GM12878 (cell line): ENCODE measurements at regions not wholly inside any gene's neighbourhood (a gene's known extent, or its start where the extent isn't known, plus 50 kb on each side); places are given as distances from the start of the nearest gene placed in this dataset.

Source experiments
- ATAC-seq: fragments of 200-7000 bp; cut with Tn5 transposase; 3 replicates; pipeline ENCODE4 v1.9.1; 2020; ENCODE audit warnings: mild to moderate bottlenecking, moderate library complexity
- BruUV-seq: library from RNA; stranded (reverse); fragments of 400-500 nt; replicated peaks from 2 replicates; lab custom pipeline; 2021; lab: Mats Ljungman, UMichigan
- CTCF ChIA-PET: fragments of 300-600 bp; sonication (Branson Sonifier 250); formaldehyde crosslinking; extraction: SDS; loops from one replicate; lab custom pipeline; 2021; ENCODE audit warnings: inconsistent platforms; lab: Yijun Ruan, JAX
- POLR2A ChIA-PET: fragments of 350-600 bp; formaldehyde crosslinking; extraction: SDS; loops from one replicate; lab custom pipeline; 2021; ENCODE audit warnings: inconsistent platforms; lab: Charles Lee
- RAD21 ChIA-PET: fragments of 300-600 bp; sonication (Branson Sonifier 250); formaldehyde crosslinking; loops from one replicate; lab custom pipeline; 2023; ENCODE audit warnings: antibody characterized with exemption; ENCODE audit not compliant: unreplicated experiment; lab: Charles Lee
- SMC1A ChIA-PET: fragments of 300-600 bp; sonication (Branson Sonifier 250); formaldehyde crosslinking; loops from one replicate; lab custom pipeline; 2023; ENCODE audit not compliant: unreplicated experiment, uncharacterized antibody; lab: Charles Lee
- DNase-seq: peaks from one replicate; pipeline ENCODE4 v3.0.0-alpha.2; 2011; ENCODE audit warnings: low read depth, low spot score
- FAIRE-seq: peaks from 3 replicates; lab custom pipeline; 2011; peaks lifted over from hg19 to GRCh38; lab: Jason Lieb, UNC
- H2AFZ ChIP-seq: 2 replicates; pipeline ENCODE4 v1.6.0; 2011; ENCODE audit warnings: low read depth, low read length, control low read depth; ENCODE audit not compliant: control insufficient read depth
- H3K27ac ChIP-seq: 2 replicates; pipeline ENCODE4 v1.5.1; 2011; ENCODE audit warnings: control low read depth; ENCODE audit not compliant: control insufficient read depth, insufficient read depth
- H3K27me3 ChIP-seq, 2 experiments: replicated peaks in 1 of 2; 2 replicates each; pipeline versions ENCODE4 v1.6.0 to v1.6.1; 2011; ENCODE audit warnings: low read length in 1 of 2; ENCODE audit not compliant: control insufficient read depth in 2 of 2, insufficient read depth in 2 of 2
- H3K36me3 ChIP-seq, 2 experiments: 2 replicates each; pipeline ENCODE4 v1.5.1; 2011; ENCODE audit warnings: low read length in 1 of 2; ENCODE audit not compliant: control insufficient read depth in 2 of 2, insufficient read depth in 2 of 2
- H3K4me1 ChIP-seq: 2 replicates; pipeline ENCODE4 v1.6.1; 2011; ENCODE audit warnings: mild to moderate bottlenecking, low read length, moderate library complexity, mixed read lengths; ENCODE audit not compliant: control insufficient read depth, insufficient read depth
- H3K4me2 ChIP-seq: 2 replicates; pipeline ENCODE4 v1.6.0; 2011; ENCODE audit warnings: control low read depth; ENCODE audit not compliant: control insufficient read depth, insufficient read depth
- H3K4me3 ChIP-seq: fragments of 200-600 bp; sonication (generic); 2 replicates; pipeline ENCODE4 v1.5.1; 2016
- H3K79me2 ChIP-seq: 2 replicates; pipeline ENCODE4 v1.6.0; 2011; ENCODE audit warnings: low read length; ENCODE audit not compliant: control insufficient read depth, insufficient read depth
- H3K9ac ChIP-seq: 2 replicates; pipeline ENCODE4 v1.8.0; 2011; ENCODE audit warnings: low read length, control low read depth, mixed read lengths; ENCODE audit not compliant: control insufficient read depth, insufficient read depth
- H3K9me3 ChIP-seq: replicated peaks from 3 replicates; pipeline ENCODE4 v1.5.1; 2011; ENCODE audit warnings: mild to moderate bottlenecking, low read length; ENCODE audit not compliant: control insufficient read depth, insufficient read depth
- H4K20me1 ChIP-seq: 2 replicates; pipeline ENCODE4 v1.6.0; 2011; ENCODE audit not compliant: control insufficient read depth, insufficient read depth
- GATAD2B ChIP-seq: fragments of 450-650 bp; conservative IDR thresholded peaks from 2 replicates; pipeline ENCODE4 v1.6.1; 2017; ENCODE audit warnings: low read depth, mild to moderate bottlenecking, moderate library complexity
- HCFC1 ChIP-seq: fragments of 150-350 bp; IDR thresholded peaks from 2 replicates; pipeline ENCODE4 v1.6.1; 2014; ENCODE audit warnings: low read length
- KAT2A ChIP-seq: conservative IDR thresholded peaks from 2 replicates; pipeline ENCODE4 v1.6.1; 2011; ENCODE audit warnings: low read depth, low read length; ENCODE audit not compliant: control insufficient read depth
- MTA3 ChIP-seq: IDR thresholded peaks from 2 replicates; pipeline ENCODE4 v1.6.1; 2012; ENCODE audit warnings: low read length, inconsistent platforms, borderline replicate concordance
- NKRF ChIP-seq: fragments of 450-650 bp; conservative IDR thresholded peaks from 2 replicates; pipeline ENCODE4 v1.6.1; 2017; ENCODE audit warnings: mild to moderate bottlenecking, moderate library complexity
- SIX5 ChIP-seq: IDR thresholded peaks from 2 replicates; pipeline ENCODE4 v1.6.1; 2011; ENCODE audit warnings: mild to moderate bottlenecking, low read depth, low read length, moderate library complexity; ENCODE audit not compliant: severe bottlenecking
- SMARCA5 ChIP-seq: fragments of 450-650 bp; IDR thresholded peaks from 2 replicates; pipeline ENCODE4 v1.6.1; 2017; ENCODE audit warnings: mild to moderate bottlenecking
- TCF12 ChIP-seq: IDR thresholded peaks from 2 replicates; pipeline ENCODE4 v1.6.1; 2011; ENCODE audit warnings: low read depth, mild to moderate bottlenecking, low read length
- ZBTB33 ChIP-seq: fragments of 450-650 bp; IDR thresholded peaks from 2 replicates; pipeline ENCODE4 v1.6.1; 2017; ENCODE audit warnings: mild to moderate bottlenecking
- ZNF274 ChIP-seq: IDR thresholded peaks from one replicate; pipeline ENCODE4 v1.8.0; 2011; ENCODE audit not compliant: insufficient read length, insufficient read depth
- ZNF622 ChIP-seq: fragments of 450-650 bp; IDR thresholded peaks from 2 replicates; pipeline ENCODE4 v1.6.1; 2017; ENCODE audit warnings: mild to moderate bottlenecking, inconsistent platforms
- ZSCAN29 ChIP-seq: fragments of 450-650 bp; IDR thresholded peaks from 2 replicates; pipeline ENCODE4 v1.6.1; 2017; ENCODE audit warnings: mild to moderate bottlenecking, moderate library complexity
- WGBS: methylation state at CpG from one replicate; pipeline ENCODE4 v1.1.6; 2016; ENCODE audit warnings: low lambda C conversion rate; ENCODE audit not compliant: insufficient replicate concordance, insufficient coverage; ENCODE audit errors: missing lambda C conversion rate; 5-methylcytosine and 5-hydroxymethylcytosine counted together
- in situ Hi-C: fragments of 300-500 bp; cut with MboI; formaldehyde crosslinking; loops from 9 replicates; pipeline ENCODE4 v1.14.3; 2018; ENCODE audit warnings: mixed read lengths
- intact Hi-C: fragments of 100-400 bp; cut with micrococcal nuclease; formaldehyde crosslinking; loops from one replicate; pipeline ENCODE4 v1.14.2; 2022; ENCODE audit not compliant: unreplicated experiment

- TF ChIP-seq NKRF, result no peak
- TF ChIP-seq SMARCA5, result no peak
These were observed 116.3 kb downstream of the SNX5 start (continued) for GRCh38 chr20:17852323-17852722.

GRCh38 chr20:17850684-17851026 lies 117.9 kb downstream of the SNX5 start:
- H3K9ac ChIP-seq, result no peak overlapping the region
- FAIRE-seq, result no peak
- H3K27me3 ChIP-seq, result no peaks in the 10 kb centered on the region
- ChIA-PET CTCF (interaction anchor here (1.0 kb wide), 1 partner anchor 47 kb away, joined by 4 read pairs; no protein-coding TSS in a partner anchor), RAD21 (no interaction called here)
- no peaks in the 10 kb centered on the region for H3K79me2 ChIP-seq
- H3K36me3 ChIP-seq, result no peaks in the 10 kb centered on the region
- intact Hi-C loops, result no loop called here
- no peak overlapping the region for H3K4me2 ChIP-seq
- no peak for ATAC-seq
- TF ChIP-seq ZNF622 (no peak), ZSCAN29 (no peak), TCF12 (no peak), ZNF274 (no peak), SIX5 (no peak), GATAD2B (no peak), HCFC1 (no peak), ZBTB33 (no peak), MTA3 (no peak), KAT2A (no peak)
- TF ChIP-seq, all 136 proteins: peak for 0
- ChIA-PET SMC1A (interaction anchor here (1.0 kb wide), 1 partner anchor 47 kb away, joined by 3 read pairs; no protein-coding TSS in a partner anchor), POLR2A (no interaction called here)
- Histone ChIP-seq H3K4me3 (no peak overlapping the region), H3K9me3 (no peaks in the 10 kb centered on the region), H2AFZ (no peak overlapping the region), H4K20me1 (no peaks in the 10 kb centered on the region), H3K4me1 (peaks cover 34% of the 10 kb centered on the region), H3K27ac (no peak overlapping the region)
- in situ Hi-C loops, result no loop called here
- no peak for DNase-seq
- no TSS peak for BruUV-seq
- WGBS, result 86% methylated on average over 4 of the region's 4 CpGs
